Heart right ventricle (tissue), 16 donors: ENCODE measurements at regions not wholly inside any gene's neighbourhood (a gene's known extent, or its start where the extent isn't known, plus 50 kb on each side); places are given as distances from the start of the nearest gene placed in this dataset.

Source experiments
- ATAC-seq, 8 donors: fragments of 200-7000 bp; cut with Tn5 transposase; one replicate each; pipeline ENCODE4 v1.9.1; 2020; ENCODE audit warnings: mild to moderate bottlenecking in 8 of 8, moderate library complexity in 8 of 8, moderate number of reproducible peaks in 1 of 8
- DNase-seq, 2 donors: peaks; one replicate each; pipeline ENCODE4 v3.0.0-alpha.2; 2020
- H3K27ac ChIP-seq, 10 donors: fragments of 200-600 bp; sonication (generic) in 2 of 10; one replicate each; pipeline versions ENCODE4 v1.5.0 to v1.8.0; 2020 to 2022; ENCODE audit warnings: mild to moderate bottlenecking in 3 of 10
- H3K27me3 ChIP-seq, 7 donors: fragments of 200-600 bp; one replicate each; pipeline ENCODE4 v1.8.0; 2021 to 2022; ENCODE audit warnings: mild to moderate bottlenecking in 2 of 7
- H3K36me3 ChIP-seq, 9 donors: fragments of 200-600 bp; sonication (generic) in 1 of 9; one replicate each; pipeline versions ENCODE4 v1.5.0 to v1.8.0; 2020 to 2022; ENCODE audit warnings: mild to moderate bottlenecking in 2 of 9
- H3K4me1 ChIP-seq, 9 donors: fragments of 200-600 bp; sonication (generic) in 1 of 9; one replicate each; pipeline versions ENCODE4 v1.5.0 to v1.8.0; 2020 to 2022; ENCODE audit warnings: mild to moderate bottlenecking in 4 of 9
- H3K4me3 ChIP-seq, 10 donors: fragments of 200-600 bp; sonication (generic) in 2 of 10; one replicate each; pipeline versions ENCODE4 v1.5.0 to v1.8.0; 2020 to 2022; ENCODE audit warnings: mild to moderate bottlenecking in 7 of 10, moderate library complexity in 2 of 10
- H3K9me3 ChIP-seq, 11 donors: fragments of 200-600 bp in 10 of 11; sonication (generic) in 2 of 11; one replicate each; pipeline versions ENCODE4 v1.5.0 to v1.8.0; 2013 to 2022; ENCODE audit warnings: mild to moderate bottlenecking in 2 of 11, control low read depth in 1 of 11, moderate library complexity in 1 of 11
- WGBS, 2 donors: extraction: QIAGEN DNeasy Blood & Tissue Kit; methylation state at CpG; one replicate each; pipeline ENCODE4 v1.1.7; 2013; ENCODE audit warnings: inconsistent platforms in 1 of 2; 5-methylcytosine and 5-hydroxymethylcytosine counted together
- intact Hi-C, 10 donors: fragments of 100-400 bp; cut with DNase I; formaldehyde crosslinking; loops; one replicate each; pipeline versions ENCODE4 v1.11.1 to v1.14.2; 2022
- TF ChIP-seq, protein P1 (sequence below), 9 donors: fragments of 200-600 bp; sonication (generic) in 2 of 9; IDR thresholded peaks; one replicate each; pipeline versions ENCODE4 v1.5.0 to v1.8.0; 2021 to 2022; ENCODE audit warnings: antibody characterized with exemption in 9 of 9, mild to moderate bottlenecking in 5 of 9, moderate library complexity in 1 of 9
- donor health status: Arrhythmogenic right ventricular cardiomyopathy.
- donor health status: ischemic (EF 13 %, LVEDD 7.1; RV severe dilation, severe dysfunction).
- donor health status: healthy with polysubstance abuse.
- donor health status: DM: no; HTN: yes; CAD: no.
- donor health status: DM: no; HTN: no; CAD: no.
- donor health status: ischemic (EF 25% LVEDD 6.9; RV normal size, moderate dysfunction).
- donor health status: ischemic (EF 25% LVEDD 5.7; RV mildly dilated, moderate dysfunction).
- donor health status: healthy.
- donor health status: DM: yes; HTN: yes; CAD: no.
- donor health status: Ischemic cardiomyopathy.
- donor health status: ischemic (EF 35%, LVEDD 5.7; RV mildly dilated, moderate dysfunction).
- donor health status: nonischemic (EF 11% LVEDD 7.7; RV severe dilation, severe dysfunction).
- donor health status: DM: yes; HTN: yes; CAD: no.
- donor health status: PGD.
- donor health status: ischemic (EF 29% LVEDD 5.4; RV normal size, mild dysfunction).
- donor health status: nonischemic (EF 23%, LVEDD 6.1; RV moderate dilation, normal function).

- Histone ChIP-seq H3K27ac (no peak overlapping the region), H3K9me3 (no peaks in the 10 kb centered on the region), H3K4me1 (no peaks in the 10 kb centered on the region), H3K27me3 (no peaks in the 10 kb centered on the region), H3K4me3 (no peak overlapping the region), H3K36me3 (no peaks in the 10 kb centered on the region)
- TF ChIP-seq, protein P1, sequence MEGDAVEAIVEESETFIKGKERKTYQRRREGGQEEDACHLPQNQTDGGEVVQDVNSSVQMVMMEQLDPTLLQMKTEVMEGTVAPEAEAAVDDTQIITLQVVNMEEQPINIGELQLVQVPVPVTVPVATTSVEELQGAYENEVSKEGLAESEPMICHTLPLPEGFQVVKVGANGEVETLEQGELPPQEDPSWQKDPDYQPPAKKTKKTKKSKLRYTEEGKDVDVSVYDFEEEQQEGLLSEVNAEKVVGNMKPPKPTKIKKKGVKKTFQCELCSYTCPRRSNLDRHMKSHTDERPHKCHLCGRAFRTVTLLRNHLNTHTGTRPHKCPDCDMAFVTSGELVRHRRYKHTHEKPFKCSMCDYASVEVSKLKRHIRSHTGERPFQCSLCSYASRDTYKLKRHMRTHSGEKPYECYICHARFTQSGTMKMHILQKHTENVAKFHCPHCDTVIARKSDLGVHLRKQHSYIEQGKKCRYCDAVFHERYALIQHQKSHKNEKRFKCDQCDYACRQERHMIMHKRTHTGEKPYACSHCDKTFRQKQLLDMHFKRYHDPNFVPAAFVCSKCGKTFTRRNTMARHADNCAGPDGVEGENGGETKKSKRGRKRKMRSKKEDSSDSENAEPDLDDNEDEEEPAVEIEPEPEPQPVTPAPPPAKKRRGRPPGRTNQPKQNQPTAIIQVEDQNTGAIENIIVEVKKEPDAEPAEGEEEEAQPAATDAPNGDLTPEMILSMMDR (IDR thresholded peaks at IDR 0.05) = no peak
- intact Hi-C loops = no loop called here
- 60 to 62% methylated on average over 2 of the region's 2 CpGs for WGBS, 2 donors
- DNase-seq (no peak), ATAC-seq (no peak)
Measured at GRCh38 chr2:155643056-155643775, 689.3 kb downstream of the NR4A2 start.

DNA sequence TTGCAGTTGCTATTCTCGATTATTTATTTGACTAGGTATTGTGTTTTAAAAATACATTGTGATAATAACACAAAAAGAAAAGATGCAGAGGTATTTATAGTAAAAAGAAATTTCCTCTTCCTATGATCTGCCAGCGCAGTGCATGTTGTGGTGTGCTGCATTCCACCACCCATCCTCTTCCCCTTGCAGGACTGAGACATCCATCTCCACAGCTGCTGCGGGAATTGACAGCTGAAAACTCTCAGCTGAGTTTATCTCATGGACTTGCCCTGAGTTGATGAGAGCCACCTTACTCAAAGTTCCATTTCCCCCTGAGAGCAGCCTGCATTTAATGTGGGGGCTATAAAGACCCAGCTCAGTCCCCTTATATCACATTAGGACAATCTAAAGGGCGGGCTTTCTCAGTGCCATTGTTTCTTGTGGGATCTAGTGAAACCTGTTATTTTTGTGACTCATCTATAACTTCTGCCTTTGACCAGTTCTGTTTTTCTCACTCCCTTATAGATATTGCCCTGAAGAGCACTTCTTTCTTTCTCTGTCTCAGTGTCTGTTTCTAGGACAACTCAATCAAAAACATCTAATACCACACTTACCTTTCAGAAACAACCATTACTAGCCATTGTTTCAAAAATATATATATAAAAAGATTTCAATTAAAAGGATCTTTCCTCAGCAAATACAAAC is 698.5 kb downstream of the NR4A2 start:
- intact Hi-C loops = no loop called here
- H3K27me3 ChIP-seq = no peaks in the 10 kb centered on the region
- no peaks in the 10 kb centered on the region for H3K9me3 ChIP-seq
- TF ChIP-seq, protein P1 (IDR thresholded peaks at IDR 0.05) = no peak
- no peak overlapping the region for H3K4me3 ChIP-seq
- no peaks in the 10 kb centered on the region for H3K36me3 ChIP-seq
- ATAC-seq = no peak
- H3K27ac ChIP-seq = no peak overlapping the region
- H3K4me1 ChIP-seq = no peaks in the 10 kb centered on the region
- WGBS, 2 donors = 39 to 40% methylated on average over 4 of the region's 4 CpGs
- no peak for DNase-seq

DNA sequence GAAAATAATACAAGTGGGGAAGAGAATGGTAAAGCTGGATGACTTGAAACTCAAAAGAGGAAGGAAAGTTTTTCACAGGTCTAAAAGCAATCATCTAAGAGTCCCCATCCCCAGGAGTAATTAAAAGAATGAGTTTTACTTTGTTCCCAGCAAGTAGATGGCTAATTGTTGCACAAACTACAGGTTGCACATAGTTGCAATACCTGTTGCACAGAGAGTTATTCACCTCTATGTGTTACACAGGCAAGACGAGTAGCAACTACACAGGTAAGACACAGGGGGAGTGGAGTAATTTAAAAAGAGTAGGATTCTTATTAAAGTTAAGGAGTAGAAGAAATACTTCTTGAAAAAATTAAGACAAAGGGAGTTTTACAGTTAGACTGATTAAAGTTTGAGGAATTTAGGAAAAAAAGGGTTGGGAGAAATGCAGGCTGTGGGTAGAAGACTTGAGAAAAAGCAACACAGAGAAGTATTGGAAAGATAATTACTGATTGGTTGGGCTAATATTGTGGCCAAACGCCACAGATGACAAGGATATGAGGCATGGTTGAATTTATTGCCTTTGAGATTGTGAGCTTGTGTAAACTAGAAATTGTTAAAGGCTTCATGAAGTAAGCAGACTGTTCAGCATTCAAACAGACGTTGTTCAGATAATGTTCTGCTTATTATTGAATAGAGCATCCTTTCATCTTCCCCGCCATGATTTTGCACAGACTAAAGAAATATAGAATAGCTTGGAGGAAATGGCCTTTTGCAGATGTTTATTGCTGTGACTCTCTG is 699.3 kb downstream of the NR4A2 start:
- WGBS, 2 donors = 50 to 62% methylated on average over 4 of the region's 4 CpGs
- Histone ChIP-seq H3K4me3 (no peak overlapping the region), H3K9me3 (no peaks in the 10 kb centered on the region), H3K36me3 (no peaks in the 10 kb centered on the region), H3K27me3 (no peaks in the 10 kb centered on the region), H3K27ac (no peak overlapping the region), H3K4me1 (no peaks in the 10 kb centered on the region)
- TF ChIP-seq, protein P1 (IDR thresholded peaks at IDR 0.05) = no peak
- ATAC-seq (no peak), DNase-seq (no peak)
- intact Hi-C loops = no loop called here

DNA sequence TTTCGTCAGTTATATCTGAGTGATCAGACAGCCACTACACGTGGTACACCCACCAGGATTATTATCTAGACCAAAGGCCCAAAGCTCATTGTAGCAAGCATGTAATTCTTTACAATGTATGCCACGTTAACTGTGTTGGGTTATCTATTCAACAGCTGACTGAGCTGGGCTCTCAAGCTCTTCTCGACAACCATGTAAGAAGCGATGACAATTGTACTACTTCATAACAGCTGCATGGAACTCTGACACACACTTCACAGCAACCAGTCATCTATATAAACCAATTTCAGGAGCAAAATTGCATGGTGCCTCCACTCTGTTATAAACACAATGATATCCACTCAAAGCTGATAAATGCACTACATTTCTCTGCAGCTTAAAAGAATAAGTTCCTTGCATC is 701.8 kb downstream of the NR4A2 start:
- no peak overlapping the region for H3K27ac ChIP-seq
- no peak for ATAC-seq
- no peaks in the 10 kb centered on the region for H3K27me3 ChIP-seq
- TF ChIP-seq, protein P1 (IDR thresholded peaks at IDR 0.05) = no peak
- WGBS, 2 donors = 48 to 52% methylated on average over 5 of the region's 5 CpGs
- intact Hi-C loops = no loop called here
- DNase-seq = no peak
- no peaks in the 10 kb centered on the region for H3K36me3 ChIP-seq
- no peaks in the 10 kb centered on the region for H3K4me1 ChIP-seq
- H3K4me3 ChIP-seq = no peak overlapping the region
- H3K9me3 ChIP-seq = no peaks in the 10 kb centered on the region
